ENCODE measurements at regions not wholly inside any gene's neighbourhood (a gene's known extent, or its start where the extent isn't known, plus 50 kb on each side); places are given as distances from the start of the nearest gene placed in this dataset.

DNA sequence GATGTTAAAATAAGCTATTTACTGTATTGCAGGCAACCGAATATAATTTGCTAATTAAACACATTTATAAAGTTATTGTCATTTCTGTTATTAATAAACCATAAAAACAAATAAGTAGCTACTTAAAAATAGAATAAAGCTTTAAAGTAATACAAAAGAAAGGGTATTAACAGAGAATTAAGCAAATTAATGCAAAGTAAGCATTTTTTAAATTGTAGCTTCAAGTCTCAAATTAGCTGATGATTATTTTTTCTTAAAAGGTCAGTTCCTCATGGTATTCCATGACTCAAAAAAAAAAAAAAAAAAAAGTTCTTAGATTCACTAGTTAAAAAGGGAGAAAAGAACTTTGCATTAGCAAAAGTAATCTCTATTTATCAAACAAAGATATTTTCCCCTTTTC, 292.5 kb downstream of the SLITRK1 start:
- TF ChIP-seq, protein P1, sequence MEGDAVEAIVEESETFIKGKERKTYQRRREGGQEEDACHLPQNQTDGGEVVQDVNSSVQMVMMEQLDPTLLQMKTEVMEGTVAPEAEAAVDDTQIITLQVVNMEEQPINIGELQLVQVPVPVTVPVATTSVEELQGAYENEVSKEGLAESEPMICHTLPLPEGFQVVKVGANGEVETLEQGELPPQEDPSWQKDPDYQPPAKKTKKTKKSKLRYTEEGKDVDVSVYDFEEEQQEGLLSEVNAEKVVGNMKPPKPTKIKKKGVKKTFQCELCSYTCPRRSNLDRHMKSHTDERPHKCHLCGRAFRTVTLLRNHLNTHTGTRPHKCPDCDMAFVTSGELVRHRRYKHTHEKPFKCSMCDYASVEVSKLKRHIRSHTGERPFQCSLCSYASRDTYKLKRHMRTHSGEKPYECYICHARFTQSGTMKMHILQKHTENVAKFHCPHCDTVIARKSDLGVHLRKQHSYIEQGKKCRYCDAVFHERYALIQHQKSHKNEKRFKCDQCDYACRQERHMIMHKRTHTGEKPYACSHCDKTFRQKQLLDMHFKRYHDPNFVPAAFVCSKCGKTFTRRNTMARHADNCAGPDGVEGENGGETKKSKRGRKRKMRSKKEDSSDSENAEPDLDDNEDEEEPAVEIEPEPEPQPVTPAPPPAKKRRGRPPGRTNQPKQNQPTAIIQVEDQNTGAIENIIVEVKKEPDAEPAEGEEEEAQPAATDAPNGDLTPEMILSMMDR (IDR thresholded peaks at IDR 0.05; ENCODE audit: extremely low read depth, low read depth, low read length) = no peak
- no peaks in the 10 kb centered on the region for H3K36me3 ChIP-seq (ENCODE audit: insufficient read depth, low read length)
- no peak overlapping the region for H3K4me2 ChIP-seq (ENCODE audit: insufficient read depth, low read length)
- H3K4me1 ChIP-seq (ENCODE audit: insufficient read depth, low read length) = no peaks in the 10 kb centered on the region
- no peak for DNase-seq (ENCODE audit: insufficient read length, low spot score, missing footprints)
- no peaks in the 10 kb centered on the region for H3K27me3 ChIP-seq (ENCODE audit: insufficient read depth, low read length)
- no peak overlapping the region for H2AFZ ChIP-seq (ENCODE audit: low read length)
- no peaks in the 10 kb centered on the region for H3K9me3 ChIP-seq (ENCODE audit: low read depth, low read length)
- H3K4me3 ChIP-seq (ENCODE audit: insufficient read depth, low read length) = no peak overlapping the region
- no peaks in the 10 kb centered on the region for H4K20me1 ChIP-seq (ENCODE audit: insufficient read depth, low read length)
- no peak overlapping the region for H3K27ac ChIP-seq (ENCODE audit: low read depth, low read length)
- no peaks in the 10 kb centered on the region for H3K79me2 ChIP-seq (ENCODE audit: insufficient read depth, low read length)

DNA sequence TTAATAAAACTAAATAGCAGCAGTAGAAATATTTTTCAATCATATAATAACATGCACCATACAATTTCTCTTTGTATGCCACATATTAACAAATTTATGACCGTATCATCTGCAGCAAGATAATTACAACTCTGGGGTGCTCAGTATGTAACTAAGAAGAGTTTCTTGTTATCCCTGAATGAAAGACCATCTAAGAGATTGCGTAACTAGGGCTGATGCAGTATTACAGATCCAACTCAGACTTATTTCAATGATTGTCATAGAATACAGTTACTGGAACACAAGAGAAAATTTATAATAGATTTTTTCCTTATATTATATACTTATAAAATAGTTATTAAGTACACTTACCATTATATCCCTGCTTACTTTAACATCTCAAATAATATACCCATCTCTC, 305.1 kb downstream of the SLITRK1 start:
- H3K79me2 ChIP-seq (ENCODE audit: insufficient read depth, low read length) = no peaks in the 10 kb centered on the region
- H4K20me1 ChIP-seq (ENCODE audit: insufficient read depth, low read length) = no peaks in the 10 kb centered on the region
- H3K4me3 ChIP-seq (ENCODE audit: insufficient read depth, low read length) = no peak overlapping the region
- DNase-seq (ENCODE audit: insufficient read length, low spot score, missing footprints) = no peak
- no peaks in the 10 kb centered on the region for H3K9me3 ChIP-seq (ENCODE audit: low read depth, low read length)
- no peak overlapping the region for H3K27ac ChIP-seq (ENCODE audit: low read depth, low read length)
- no peak overlapping the region for H2AFZ ChIP-seq (ENCODE audit: low read length)
- no peaks in the 10 kb centered on the region for H3K4me1 ChIP-seq (ENCODE audit: insufficient read depth, low read length)
- no peaks in the 10 kb centered on the region for H3K36me3 ChIP-seq (ENCODE audit: insufficient read depth, low read length)
- TF ChIP-seq, protein P1 (IDR thresholded peaks at IDR 0.05; ENCODE audit: extremely low read depth, low read depth, low read length) = no peak
- H3K4me2 ChIP-seq (ENCODE audit: insufficient read depth, low read length) = no peak overlapping the region
- H3K27me3 ChIP-seq (ENCODE audit: insufficient read depth, low read length) = no peaks in the 10 kb centered on the region

DNA sequence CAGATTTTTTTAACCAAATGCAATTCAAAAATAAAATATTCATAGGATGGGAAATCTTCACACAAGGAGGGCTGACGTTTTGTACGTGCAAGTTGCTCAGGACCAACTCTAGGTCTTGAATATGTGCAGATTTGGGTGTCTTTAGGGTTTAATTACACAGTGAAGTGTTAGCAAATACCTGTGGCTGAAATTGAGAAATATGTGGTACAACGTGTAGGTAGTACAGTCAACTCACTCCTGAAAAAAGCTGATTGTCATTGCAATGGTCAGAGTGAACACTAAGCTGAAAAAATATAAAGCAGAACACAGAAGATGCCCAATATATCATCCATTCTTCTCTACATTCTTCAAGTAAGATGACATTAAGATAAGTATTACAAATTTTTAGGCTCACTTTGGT, 314.3 kb downstream of the SLITRK1 start:
- no peaks in the 10 kb centered on the region for H3K27me3 ChIP-seq (ENCODE audit: insufficient read depth, low read length)
- no peak for DNase-seq (ENCODE audit: insufficient read length, low spot score, missing footprints)
- TF ChIP-seq, protein P1 (IDR thresholded peaks at IDR 0.05; ENCODE audit: extremely low read depth, low read depth, low read length) = no peak
- H2AFZ ChIP-seq (ENCODE audit: low read length) = no peak overlapping the region
- H3K4me3 ChIP-seq (ENCODE audit: insufficient read depth, low read length) = no peak overlapping the region
- no peaks in the 10 kb centered on the region for H3K79me2 ChIP-seq (ENCODE audit: insufficient read depth, low read length)
- H3K4me1 ChIP-seq (ENCODE audit: insufficient read depth, low read length) = no peaks in the 10 kb centered on the region
- no peaks in the 10 kb centered on the region for H4K20me1 ChIP-seq (ENCODE audit: insufficient read depth, low read length)
- no peak overlapping the region for H3K27ac ChIP-seq (ENCODE audit: low read depth, low read length)
- no peaks in the 10 kb centered on the region for H3K9me3 ChIP-seq (ENCODE audit: low read depth, low read length)
- no peaks in the 10 kb centered on the region for H3K36me3 ChIP-seq (ENCODE audit: insufficient read depth, low read length)
- H3K4me2 ChIP-seq (ENCODE audit: insufficient read depth, low read length) = no peak overlapping the region

DNA sequence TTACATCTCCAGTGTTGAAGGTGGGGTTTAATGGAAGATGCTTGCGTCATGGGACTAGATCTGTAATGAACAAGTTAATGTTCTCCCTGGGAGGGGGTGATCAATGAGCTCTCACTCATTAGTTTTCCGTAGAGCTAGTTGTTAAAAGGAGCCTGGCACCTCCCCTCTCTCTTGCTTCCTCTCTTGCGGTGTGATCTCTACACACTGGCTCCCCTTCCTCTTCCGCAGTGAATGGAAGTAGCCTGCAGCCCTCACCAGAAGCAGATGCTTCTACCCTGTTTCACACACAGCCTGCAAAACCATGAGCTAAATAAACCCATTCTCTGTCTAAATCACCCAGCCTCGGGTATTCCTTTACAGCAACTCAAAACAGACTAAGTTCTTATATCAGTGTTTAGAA, 318.8 kb downstream of the SLITRK1 start:
- Histone ChIP-seq H3K27me3 (ENCODE audit: insufficient read depth, low read length) (no peaks in the 10 kb centered on the region), H3K9me3 (ENCODE audit: low read depth, low read length) (no peaks in the 10 kb centered on the region), H3K4me1 (ENCODE audit: insufficient read depth, low read length) (no peaks in the 10 kb centered on the region), H2AFZ (ENCODE audit: low read length) (no peak overlapping the region), H3K4me2 (ENCODE audit: insufficient read depth, low read length) (no peak overlapping the region), H3K36me3 (ENCODE audit: insufficient read depth, low read length) (no peaks in the 10 kb centered on the region), H4K20me1 (ENCODE audit: insufficient read depth, low read length) (no peaks in the 10 kb centered on the region), H3K79me2 (ENCODE audit: insufficient read depth, low read length) (no peaks in the 10 kb centered on the region), H3K4me3 (ENCODE audit: insufficient read depth, low read length) (no peak overlapping the region), H3K27ac (ENCODE audit: low read depth, low read length) (no peak overlapping the region)
- TF ChIP-seq, protein P1 (IDR thresholded peaks at IDR 0.05; ENCODE audit: extremely low read depth, low read depth, low read length) = no peak
- DNase-seq (ENCODE audit: insufficient read length, low spot score, missing footprints) = no peak

Measured in osteoblast (primary cell).